ENCODE measurements at regions not wholly inside any gene's neighbourhood (a gene's known extent, or its start where the extent isn't known, plus 50 kb on each side); places are given as distances from the start of the nearest gene placed in this dataset.

- no peak for DNase-seq (ENCODE audit: low read depth)
- no peak for TF ChIP-seq CTCF (conservative IDR thresholded peaks at IDR 0.05; ENCODE audit: control insufficient read depth, insufficient read depth, low read depth, low read length)
- no peak overlapping the region for H3K4me3 ChIP-seq (ENCODE audit: control insufficient read depth, low read depth, low read length)
Observed at GRCh38 chr18:42137693-42138375, 182.8 kb downstream of the PIK3C3 start.

GRCh38 chr18:42141439-42141838 lies 186.4 kb downstream of the PIK3C3 start:
- DNase-seq (ENCODE audit: low read depth): peak; percentile 2
- no peak overlapping the region for H3K4me3 ChIP-seq (ENCODE audit: control insufficient read depth, low read depth, low read length)
- TF ChIP-seq CTCF (conservative IDR thresholded peaks at IDR 0.05; ENCODE audit: control insufficient read depth, insufficient read depth, low read depth, low read length): no peak

GRCh38 chr18:42155024-42155423 lies 200.0 kb downstream of the PIK3C3 start:
- no peak for TF ChIP-seq CTCF (conservative IDR thresholded peaks at IDR 0.05; ENCODE audit: control insufficient read depth, insufficient read depth, low read depth, low read length)
- no peak for DNase-seq (ENCODE audit: low read depth)
- H3K4me3 ChIP-seq (ENCODE audit: control insufficient read depth, low read depth, low read length): no peak overlapping the region

- DNase-seq (ENCODE audit: low read depth): no peak
- TF ChIP-seq CTCF (conservative IDR thresholded peaks at IDR 0.05; ENCODE audit: control insufficient read depth, insufficient read depth, low read depth, low read length): no peak
- no peak overlapping the region for H3K4me3 ChIP-seq (ENCODE audit: control insufficient read depth, low read depth, low read length)
Observed at GRCh38 chr18:42156281-42156680, 201.2 kb downstream of the PIK3C3 start.

- no peak for DNase-seq (ENCODE audit: low read depth)
- no peak overlapping the region for H3K4me3 ChIP-seq (ENCODE audit: control insufficient read depth, low read depth, low read length)
- TF ChIP-seq CTCF (conservative IDR thresholded peaks at IDR 0.05; ENCODE audit: control insufficient read depth, insufficient read depth, low read depth, low read length): no peak
Observed at GRCh38 chr18:42157420-42157819, 202.4 kb downstream of the PIK3C3 start.

- H3K4me3 ChIP-seq (ENCODE audit: control insufficient read depth, low read depth, low read length): no peak overlapping the region
- DNase-seq (ENCODE audit: low read depth): no peak
- TF ChIP-seq CTCF (conservative IDR thresholded peaks at IDR 0.05; ENCODE audit: control insufficient read depth, insufficient read depth, low read depth, low read length): no peak
Observed at GRCh38 chr18:42157878-42158277, 202.8 kb downstream of the PIK3C3 start.

- TF ChIP-seq CTCF (conservative IDR thresholded peaks at IDR 0.05; ENCODE audit: control insufficient read depth, insufficient read depth, low read depth, low read length): no peak
- DNase-seq (ENCODE audit: low read depth): no peak
Observed at GRCh38 chr18:42159146-42159545, 204.1 kb downstream of the PIK3C3 start.

More at GRCh38 chr18:42159146-42159545, 204.1 kb downstream of the PIK3C3 start:
- no peak overlapping the region for H3K4me3 ChIP-seq (ENCODE audit: control insufficient read depth, low read depth, low read length)

Measured in fibroblast of mammary gland (primary cell).